Mesothelial cell of epicardium (in vitro differentiated cells): ENCODE measurements at regions not wholly inside any gene's neighbourhood (a gene's known extent, or its start where the extent isn't known, plus 50 kb on each side); places are given as distances from the start of the nearest gene placed in this dataset.

ENCODE experiments used
- DNase-seq, 2 experiments: peaks; one replicate each; pipeline ENCODE4 v3.0.0; 2021; ENCODE audit warnings: low spot score in 2 of 2; ENCODE audit not compliant: unreplicated experiment in 2 of 2
- H3K27ac Mint-ChIP-seq: 2 replicates; pipeline ENCODE4 v1.8.0; 2021; ENCODE audit warnings: mixed read lengths
- H3K27me3 Mint-ChIP-seq: 2 replicates; pipeline ENCODE4 v1.8.0; 2021; ENCODE audit warnings: low read depth, mixed read lengths
- H3K36me3 Mint-ChIP-seq: 2 replicates; pipeline ENCODE4 v1.8.0; 2021; ENCODE audit warnings: mixed read lengths
- H3K4me1 Mint-ChIP-seq: 2 replicates; pipeline ENCODE4 v1.8.0; 2021; ENCODE audit warnings: mixed read lengths
- H3K4me3 Mint-ChIP-seq: 2 replicates; pipeline ENCODE4 v1.8.0; 2021; ENCODE audit warnings: mild to moderate bottlenecking, moderate library complexity, mixed read lengths
- H3K9me3 Mint-ChIP-seq: 2 replicates; pipeline ENCODE4 v1.8.0; 2021; ENCODE audit warnings: mixed read lengths
- TF ChIP-seq, protein P1 (sequence below): fragments of 200-600 bp; sonication (generic); IDR thresholded peaks from one replicate; pipeline ENCODE4 v1.5.0; 2021; ENCODE audit warnings: antibody characterized with exemption; ENCODE audit not compliant: unreplicated experiment

DNA sequence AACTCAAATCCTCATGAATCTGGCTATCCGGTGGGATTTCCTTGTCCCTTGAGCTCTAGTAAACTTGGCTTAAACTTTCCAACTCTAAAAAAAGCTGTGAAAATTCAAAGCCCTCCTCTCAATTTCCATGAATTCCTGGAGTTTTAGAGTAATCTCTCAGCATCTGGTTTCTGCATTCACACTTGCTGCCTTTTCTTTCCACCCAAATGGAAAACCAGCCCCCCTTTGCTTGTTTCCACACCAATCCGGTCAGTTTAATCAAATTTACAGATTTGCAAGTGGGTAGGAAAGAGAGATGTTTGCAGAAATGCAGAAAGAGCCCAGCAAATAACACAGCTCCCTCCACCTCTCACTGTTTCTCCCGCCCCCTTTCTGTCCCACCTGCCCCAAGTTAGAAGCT, 91.1 kb downstream of the ENC1 start:
- no peaks in the 10 kb centered on the region for H3K4me1 Mint-ChIP-seq
- H3K4me3 Mint-ChIP-seq = no peak overlapping the region
- H3K36me3 Mint-ChIP-seq = no peaks in the 10 kb centered on the region
- H3K27me3 Mint-ChIP-seq = no peaks in the 10 kb centered on the region
- TF ChIP-seq, protein P1, sequence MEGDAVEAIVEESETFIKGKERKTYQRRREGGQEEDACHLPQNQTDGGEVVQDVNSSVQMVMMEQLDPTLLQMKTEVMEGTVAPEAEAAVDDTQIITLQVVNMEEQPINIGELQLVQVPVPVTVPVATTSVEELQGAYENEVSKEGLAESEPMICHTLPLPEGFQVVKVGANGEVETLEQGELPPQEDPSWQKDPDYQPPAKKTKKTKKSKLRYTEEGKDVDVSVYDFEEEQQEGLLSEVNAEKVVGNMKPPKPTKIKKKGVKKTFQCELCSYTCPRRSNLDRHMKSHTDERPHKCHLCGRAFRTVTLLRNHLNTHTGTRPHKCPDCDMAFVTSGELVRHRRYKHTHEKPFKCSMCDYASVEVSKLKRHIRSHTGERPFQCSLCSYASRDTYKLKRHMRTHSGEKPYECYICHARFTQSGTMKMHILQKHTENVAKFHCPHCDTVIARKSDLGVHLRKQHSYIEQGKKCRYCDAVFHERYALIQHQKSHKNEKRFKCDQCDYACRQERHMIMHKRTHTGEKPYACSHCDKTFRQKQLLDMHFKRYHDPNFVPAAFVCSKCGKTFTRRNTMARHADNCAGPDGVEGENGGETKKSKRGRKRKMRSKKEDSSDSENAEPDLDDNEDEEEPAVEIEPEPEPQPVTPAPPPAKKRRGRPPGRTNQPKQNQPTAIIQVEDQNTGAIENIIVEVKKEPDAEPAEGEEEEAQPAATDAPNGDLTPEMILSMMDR = no peak
- H3K9me3 Mint-ChIP-seq = no peaks in the 10 kb centered on the region
- DNase-seq = no peak
- no peak overlapping the region for H3K27ac Mint-ChIP-seq

GRCh38 chr5:74546796-74547195, 93.7 kb downstream of the ENC1 start:
- Mint-ChIP-seq H3K27me3 (no peaks in the 10 kb centered on the region), H3K4me1 (peaks cover 15% of the 10 kb centered on the region), H3K27ac (no peak overlapping the region), H3K36me3 (no peaks in the 10 kb centered on the region), H3K4me3 (no peak overlapping the region), H3K9me3 (no peaks in the 10 kb centered on the region)
- TF ChIP-seq, protein P1 = no peak
- DNase-seq = no peak

- H3K27ac Mint-ChIP-seq = no peak overlapping the region
Observed at GRCh38 chr5:74544811-74545210, 95.7 kb downstream of the ENC1 start.

GRCh38 chr5:74543162-74543995, 97.1 kb downstream of the ENC1 start:
- no peak for DNase-seq
- Mint-ChIP-seq H3K36me3 (no peaks in the 10 kb centered on the region), H3K27ac (peak overlapping the region; percentile 69), H3K4me3 (peak overlapping the region; percentile 20), H3K4me1 (peaks cover 34% of the 10 kb centered on the region), H3K9me3 (no peaks in the 10 kb centered on the region), H3K27me3 (no peaks in the 10 kb centered on the region)
- TF ChIP-seq, protein P1 = no peak

More at GRCh38 chr5:74544811-74545210, 95.7 kb downstream of the ENC1 start:
- Mint-ChIP-seq H3K4me3 (no peak overlapping the region), H3K27me3 (no peaks in the 10 kb centered on the region), H3K36me3 (no peaks in the 10 kb centered on the region), H3K4me1 (peaks cover 32% of the 10 kb centered on the region), H3K9me3 (no peaks in the 10 kb centered on the region)
- TF ChIP-seq, protein P1 = no peak
- no peak for DNase-seq

DNA sequence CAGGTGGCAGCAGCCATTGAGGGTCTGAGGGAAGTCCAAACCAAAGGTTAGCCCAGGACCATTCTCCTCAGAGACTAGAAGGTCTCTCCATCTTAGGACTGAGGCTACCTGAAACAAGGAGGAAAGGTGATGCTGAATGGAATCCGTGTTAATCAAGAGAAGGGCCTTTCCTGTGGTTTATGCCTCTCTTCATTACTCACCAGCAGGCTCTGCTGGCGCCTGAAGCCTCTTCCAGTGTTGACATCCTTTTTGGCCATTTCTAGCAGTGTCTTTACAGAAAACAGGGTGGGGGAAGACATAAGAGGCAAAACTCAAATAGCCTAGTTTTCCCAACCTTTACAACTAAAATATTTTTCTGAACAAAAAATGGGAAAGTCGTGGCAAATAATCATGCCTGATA, 98.0 kb downstream of the ENC1 start:
- H3K36me3 Mint-ChIP-seq = no peaks in the 10 kb centered on the region
- TF ChIP-seq, protein P1 = no peak
- no peaks in the 10 kb centered on the region for H3K27me3 Mint-ChIP-seq
- DNase-seq = no peak
- H3K27ac Mint-ChIP-seq = no peak overlapping the region
- H3K4me1 Mint-ChIP-seq = peaks cover 34% of the 10 kb centered on the region
- H3K9me3 Mint-ChIP-seq = no peaks in the 10 kb centered on the region
- no peak overlapping the region for H3K4me3 Mint-ChIP-seq
